Tibial nerve (tissue), 4 donors: ENCODE measurements at regions not wholly inside any gene's neighbourhood (a gene's known extent, or its start where the extent isn't known, plus 50 kb on each side); places are given as distances from the start of the nearest gene placed in this dataset.

Experiments used
- CTCF ChIP-seq, 5 experiments: fragments of 200-600 bp in 3 of 5; fragments of 450-650 bp in 2 of 5; sonication (generic) in 3 of 5; IDR thresholded peaks; one replicate each; pipeline ENCODE4 v1.5.1; 2016 to 2019; ENCODE audit warnings: antibody characterized with exemption in 5 of 5, mild to moderate bottlenecking in 3 of 5, moderate library complexity in 2 of 5
- EP300 ChIP-seq, 2 donors: sonication (generic); formaldehyde crosslinking; IDR thresholded peaks; one replicate each; pipeline ENCODE4 v1.6.1; 2017; ENCODE audit warnings: antibody characterized with exemption in 2 of 2, mild to moderate bottlenecking in 1 of 2
- POLR2A ChIP-seq, 2 donors: fragments of 450-650 bp; IDR thresholded peaks; one replicate each; pipeline ENCODE4 v1.6.1; 2017; ENCODE audit warnings: antibody characterized with exemption in 2 of 2, mild to moderate bottlenecking in 2 of 2, moderate library complexity in 2 of 2

- no peak for TF ChIP-seq POLR2A (IDR thresholded peaks at IDR 0.05)
- TF ChIP-seq EP300 (IDR thresholded peaks at IDR 0.05): no peak
- TF ChIP-seq CTCF (IDR thresholded peaks at IDR 0.05): no peak
Measured at GRCh38 chr16:17641990-17642389, 171.2 kb upstream of the XYLT1 start.
